ENCODE measurements at regions not wholly inside any gene's neighbourhood (a gene's known extent, or its start where the extent isn't known, plus 50 kb on each side); places are given as distances from the start of the nearest gene placed in this dataset.
"Not testable (repeated sequence)": the region's sequence is repeated elsewhere in the genome, so short reads cannot be mapped to it uniquely, and the experiment has no call there.

- not testable (repeated sequence) for TF ChIP-seq POLR2AphosphoS5, TAF1 (IDR thresholded peaks at IDR 0.05; ENCODE audit: low read depth, low read length)
Measured at GRCh38 chr1:223952801-223953200, 107.1 kb upstream of the TP53BP2 start.
